Neural cell (in vitro differentiated cells): ENCODE measurements at regions not wholly inside any gene's neighbourhood (a gene's known extent, or its start where the extent isn't known, plus 50 kb on each side); places are given as distances from the start of the nearest gene placed in this dataset.

Experiments
- CTCF ChIP-seq: fragments of 450-650 bp; IDR thresholded peaks from 2 replicates; pipeline ENCODE4 v1.5.1; 2014; ENCODE audit warnings: antibody characterized with exemption, mild to moderate bottlenecking, moderate library complexity; ENCODE audit not compliant: poor library complexity, severe bottlenecking
- EP300 ChIP-seq: fragments of 450-650 bp; conservative IDR thresholded peaks from 2 replicates; pipeline ENCODE4 v1.6.1; 2014; ENCODE audit warnings: antibody characterized with exemption, mild to moderate bottlenecking, moderate library complexity; ENCODE audit not compliant: poor library complexity, severe bottlenecking
- MXI1 ChIP-seq: fragments of 450-650 bp; conservative IDR thresholded peaks from 2 replicates; pipeline ENCODE4 v1.6.1; 2014; ENCODE audit warnings: antibody characterized with exemption, mild to moderate bottlenecking; ENCODE audit not compliant: poor library complexity, severe bottlenecking
- RAD21 ChIP-seq: fragments of 450-650 bp; conservative IDR thresholded peaks from 2 replicates; pipeline ENCODE4 v1.6.1; 2014; ENCODE audit warnings: antibody characterized with exemption, mild to moderate bottlenecking, moderate library complexity
- SMC3 ChIP-seq: fragments of 450-650 bp; conservative IDR thresholded peaks from 2 replicates; pipeline ENCODE4 v1.6.1; 2014; ENCODE audit warnings: antibody characterized with exemption, mild to moderate bottlenecking, moderate library complexity; ENCODE audit not compliant: poor library complexity

- TF ChIP-seq SMC3 (no peak), CTCF (no peak), MXI1 (no peak), RAD21 (no peak), EP300 (no peak)
These were observed 87.9 kb downstream of the HMX1 start for GRCh38 chr4:8783736-8784135.
